ENCODE measurements at regions not wholly inside any gene's neighbourhood (a gene's known extent, or its start where the extent isn't known, plus 50 kb on each side); places are given as distances from the start of the nearest gene placed in this dataset.

DNA sequence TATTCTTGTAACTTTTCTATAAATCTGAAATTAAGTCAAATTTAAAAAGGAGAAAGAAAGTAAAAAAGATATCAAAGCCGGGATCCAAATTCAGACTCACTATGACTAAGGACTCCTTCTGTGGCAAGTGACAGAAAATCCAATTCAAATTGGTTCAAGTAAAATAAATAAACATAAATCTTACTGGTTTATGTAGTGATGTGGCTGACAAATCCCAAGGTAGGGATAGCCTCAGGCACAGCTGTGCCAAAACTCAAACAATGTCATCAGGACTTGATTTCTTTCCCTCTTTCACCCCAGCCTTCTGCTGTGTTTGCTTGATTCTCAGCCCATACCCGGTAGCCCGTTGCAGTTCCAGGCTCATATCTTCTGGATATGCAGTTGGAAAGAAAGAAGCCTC lies 284.6 kb downstream of the SP3 start:
- TF ChIP-seq, protein P1, sequence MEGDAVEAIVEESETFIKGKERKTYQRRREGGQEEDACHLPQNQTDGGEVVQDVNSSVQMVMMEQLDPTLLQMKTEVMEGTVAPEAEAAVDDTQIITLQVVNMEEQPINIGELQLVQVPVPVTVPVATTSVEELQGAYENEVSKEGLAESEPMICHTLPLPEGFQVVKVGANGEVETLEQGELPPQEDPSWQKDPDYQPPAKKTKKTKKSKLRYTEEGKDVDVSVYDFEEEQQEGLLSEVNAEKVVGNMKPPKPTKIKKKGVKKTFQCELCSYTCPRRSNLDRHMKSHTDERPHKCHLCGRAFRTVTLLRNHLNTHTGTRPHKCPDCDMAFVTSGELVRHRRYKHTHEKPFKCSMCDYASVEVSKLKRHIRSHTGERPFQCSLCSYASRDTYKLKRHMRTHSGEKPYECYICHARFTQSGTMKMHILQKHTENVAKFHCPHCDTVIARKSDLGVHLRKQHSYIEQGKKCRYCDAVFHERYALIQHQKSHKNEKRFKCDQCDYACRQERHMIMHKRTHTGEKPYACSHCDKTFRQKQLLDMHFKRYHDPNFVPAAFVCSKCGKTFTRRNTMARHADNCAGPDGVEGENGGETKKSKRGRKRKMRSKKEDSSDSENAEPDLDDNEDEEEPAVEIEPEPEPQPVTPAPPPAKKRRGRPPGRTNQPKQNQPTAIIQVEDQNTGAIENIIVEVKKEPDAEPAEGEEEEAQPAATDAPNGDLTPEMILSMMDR (IDR thresholded peaks at IDR 0.05): no peak
- TF ChIP-seq POLR2A (IDR thresholded peaks at IDR 0.05): no peak

Measured in ovary (tissue), 3 donors.